SH-SY5Y (cell line): ENCODE measurements at regions not wholly inside any gene's neighbourhood (a gene's known extent, or its start where the extent isn't known, plus 50 kb on each side); places are given as distances from the start of the nearest gene placed in this dataset.

Experiments used
- GATA2 ChIP-seq: IDR thresholded peaks from 2 replicates; pipeline ENCODE4 v1.6.1; 2011; ENCODE audit warnings: mild to moderate bottlenecking, low read depth, low read length
- GATA3 ChIP-seq: IDR thresholded peaks from 2 replicates; pipeline ENCODE4 v1.6.1; 2011; ENCODE audit warnings: low read depth, mild to moderate bottlenecking, low read length, moderate library complexity

GRCh38 chr16:48064971-48065370, 90.8 kb downstream of the ABCC12 start:
- TF ChIP-seq GATA2 = no peak
- no peak for TF ChIP-seq GATA3
